ENCODE measurements at regions not wholly inside any gene's neighbourhood (a gene's known extent, or its start where the extent isn't known, plus 50 kb on each side); places are given as distances from the start of the nearest gene placed in this dataset.
A peak's percentile ranks its signal among the peaks of the same experiment; 100 is the strongest.
"Not testable (repeated sequence)": the region's sequence is repeated elsewhere in the genome, so short reads cannot be mapped to it uniquely, and the experiment has no call there.

DNA sequence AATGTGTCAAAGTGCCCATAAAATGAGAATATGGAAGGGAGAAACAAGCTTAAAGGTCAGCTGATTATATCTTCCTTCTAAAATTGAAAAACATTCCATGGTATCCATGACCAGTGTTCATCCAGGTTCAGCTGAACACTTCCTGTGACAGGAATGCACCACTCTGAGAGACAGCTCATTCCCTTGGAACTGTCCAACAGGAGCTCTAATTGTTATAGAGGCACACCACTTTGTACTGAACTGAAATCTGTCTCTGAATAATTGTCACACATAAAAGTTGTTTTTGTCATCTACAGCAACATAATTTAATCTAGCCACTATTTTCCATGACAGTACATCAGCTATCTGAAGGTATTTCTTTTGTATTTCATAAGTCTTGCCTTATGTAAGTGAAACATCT lies 195.9 kb upstream of the ZNF804A start:
- FAIRE-seq: no peak
- DNase-seq (ENCODE audit: insufficient read length): no peak
- TF ChIP-seq POLR2A (IDR thresholded peaks at IDR 0.05; ENCODE audit: low read depth, low read length): no peak
- no peak for TF ChIP-seq POLR2AphosphoS5 (IDR thresholded peaks at IDR 0.05; ENCODE audit: low read depth, low read length)
- no peak for TF ChIP-seq TAF1 (IDR thresholded peaks at IDR 0.05; ENCODE audit: borderline replicate concordance, low read depth, low read length)

DNA sequence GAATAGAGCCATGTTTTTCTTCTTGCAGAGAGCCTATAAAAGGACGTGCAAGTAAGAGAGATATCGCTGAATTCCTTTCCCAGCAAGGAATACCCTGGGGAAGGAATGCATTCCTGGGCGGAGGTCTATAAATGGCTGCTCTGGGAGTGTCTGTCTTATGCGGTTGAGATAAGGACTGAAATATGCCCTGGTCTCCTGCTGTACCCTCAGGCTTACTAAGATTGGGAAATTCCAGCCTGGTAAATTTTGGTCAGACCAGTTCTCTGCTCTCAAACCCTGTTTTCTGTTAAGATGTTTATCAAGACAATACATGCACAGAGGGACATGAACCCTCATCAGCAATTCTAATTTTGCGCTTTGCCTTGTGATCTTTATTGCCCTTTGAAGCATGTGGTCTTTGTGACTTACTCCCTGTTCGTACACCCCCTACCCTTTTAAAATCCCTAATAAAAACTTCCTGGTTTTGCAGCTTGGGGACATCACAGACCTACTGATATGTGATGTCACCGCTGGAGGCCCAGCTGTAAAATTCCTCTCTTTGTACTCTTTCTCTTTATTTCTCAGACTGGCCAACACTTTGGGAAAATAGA lies 191.2 kb upstream of the ZNF804A start:
- not testable (repeated sequence) for FAIRE-seq; DNase-seq (ENCODE audit: insufficient read length)

DNA sequence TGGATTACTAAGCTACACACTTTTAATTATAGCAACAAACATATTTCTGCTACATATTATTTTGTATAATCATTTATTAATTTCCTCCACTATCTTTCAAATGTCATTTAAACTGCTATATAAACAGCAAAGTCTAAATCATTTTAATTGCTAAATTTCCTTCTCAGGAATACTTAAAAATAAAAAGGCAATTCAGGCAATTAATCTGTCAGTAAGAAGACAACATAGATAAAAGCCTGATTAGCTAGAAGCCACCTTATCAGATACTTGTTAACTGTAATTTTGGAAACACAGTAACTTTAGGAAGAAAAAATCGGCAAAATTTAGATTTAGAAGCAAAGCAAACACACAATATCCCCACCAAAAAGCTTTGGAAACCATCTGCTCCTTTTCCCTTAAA lies 188.2 kb upstream of the ZNF804A start:
- no peak for TF ChIP-seq POLR2A (IDR thresholded peaks at IDR 0.05; ENCODE audit: low read depth, low read length)
- TF ChIP-seq TAF1 (IDR thresholded peaks at IDR 0.05; ENCODE audit: borderline replicate concordance, low read depth, low read length): no peak
- no peak for TF ChIP-seq POLR2AphosphoS5 (IDR thresholded peaks at IDR 0.05; ENCODE audit: low read depth, low read length)
- no peak for FAIRE-seq
- DNase-seq (ENCODE audit: insufficient read length): no peak

DNA sequence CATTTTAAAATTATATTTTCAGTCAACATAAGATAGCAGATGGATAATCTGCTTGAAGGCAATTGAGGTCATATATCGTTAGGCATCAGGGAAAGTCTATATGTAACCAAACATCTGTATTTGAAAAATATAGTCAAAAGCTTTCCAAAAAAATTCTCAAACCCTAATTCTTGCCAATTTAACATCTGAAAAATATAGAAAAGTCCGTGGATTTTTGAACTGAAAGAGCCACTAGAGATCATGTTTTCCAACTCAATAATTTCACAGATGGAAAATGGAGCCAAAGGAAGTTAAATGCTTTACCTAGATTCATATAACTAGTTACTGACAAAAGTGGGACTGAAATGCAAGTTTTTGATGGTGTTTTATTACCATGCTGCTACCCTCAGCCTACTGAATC lies 185.1 kb upstream of the ZNF804A start:
- DNase-seq (ENCODE audit: insufficient read length) (no peak), FAIRE-seq (no peak)
- no peak for TF ChIP-seq POLR2A (IDR thresholded peaks at IDR 0.05; ENCODE audit: low read depth, low read length)
- no peak for TF ChIP-seq POLR2AphosphoS5 (IDR thresholded peaks at IDR 0.05; ENCODE audit: low read depth, low read length)
- TF ChIP-seq TAF1 (IDR thresholded peaks at IDR 0.05; ENCODE audit: borderline replicate concordance, low read depth, low read length): no peak

DNA sequence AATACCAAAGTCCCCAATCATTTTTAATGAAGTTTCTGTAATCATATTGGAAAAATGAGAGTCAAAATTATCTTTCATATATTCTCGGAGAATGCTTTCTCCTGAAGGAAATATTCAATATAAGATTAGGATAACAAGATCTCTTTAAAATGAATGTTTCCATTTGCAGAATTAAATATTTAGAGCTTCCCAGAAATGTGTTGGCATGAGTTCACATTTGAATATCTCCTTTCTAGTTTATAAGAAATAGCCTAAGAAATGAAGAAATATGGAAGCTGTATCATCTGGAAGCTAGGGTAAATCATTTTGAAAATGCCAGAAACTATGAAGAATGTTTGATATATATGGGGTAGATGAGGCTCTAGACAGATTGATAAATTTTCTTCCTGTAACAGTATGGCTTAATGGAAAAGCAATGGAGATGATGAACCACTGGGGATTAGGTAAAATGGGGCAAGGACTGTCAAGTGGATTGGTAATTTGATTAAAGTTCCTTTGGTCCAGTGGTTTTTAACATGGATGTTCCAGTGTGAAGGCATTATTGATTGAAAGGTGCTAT lies 184.6 kb upstream of the ZNF804A start:
- DNase-seq (ENCODE audit: insufficient read length) (no peak), FAIRE-seq (no peak)
- TF ChIP-seq POLR2A (IDR thresholded peaks at IDR 0.05; ENCODE audit: low read depth, low read length) (no peak), POLR2AphosphoS5 (IDR thresholded peaks at IDR 0.05; ENCODE audit: low read depth, low read length) (no peak), TAF1 (IDR thresholded peaks at IDR 0.05; ENCODE audit: borderline replicate concordance, low read depth, low read length) (no peak)

DNA sequence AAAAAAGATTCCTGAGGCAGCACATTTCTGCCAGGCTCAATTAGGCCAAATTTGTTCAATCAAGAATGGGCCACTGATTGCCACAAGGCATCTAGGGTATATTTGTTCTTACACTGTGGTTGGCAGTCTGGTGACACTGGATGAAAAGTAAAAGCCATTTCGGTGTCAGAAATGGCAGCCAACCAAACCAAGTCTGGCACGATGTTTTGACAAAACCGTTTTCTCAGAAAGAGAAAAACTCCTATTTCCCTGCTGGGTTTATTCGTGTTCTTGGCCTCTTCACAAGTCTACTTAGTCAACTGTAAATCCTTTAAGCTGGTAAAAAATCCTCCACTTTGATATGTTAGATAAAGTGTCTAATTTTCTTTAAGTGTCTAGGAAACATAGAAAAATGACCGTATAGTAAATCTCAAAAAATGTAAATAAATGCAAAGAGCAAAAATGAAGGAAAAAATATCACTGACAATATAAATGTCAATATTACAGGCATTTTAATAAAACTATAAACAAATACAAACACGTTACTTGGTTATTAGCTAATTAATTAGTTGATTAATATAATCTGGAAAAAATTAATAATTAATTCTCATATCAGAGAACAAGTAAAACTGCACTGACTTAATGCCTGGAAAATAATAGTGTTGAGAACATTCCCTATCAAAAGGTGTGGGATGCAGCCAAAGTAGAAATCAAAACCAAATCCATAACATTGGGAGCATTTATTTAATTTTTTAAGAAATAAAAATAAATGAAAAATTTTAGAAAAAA lies 182.0 kb upstream of the ZNF804A start:
- TF ChIP-seq POLR2A (IDR thresholded peaks at IDR 0.05; ENCODE audit: low read depth, low read length) (no peak), POLR2AphosphoS5 (IDR thresholded peaks at IDR 0.05; ENCODE audit: low read depth, low read length) (no peak), TAF1 (IDR thresholded peaks at IDR 0.05; ENCODE audit: borderline replicate concordance, low read depth, low read length) (no peak)
- DNase-seq (ENCODE audit: insufficient read length) (no peak), FAIRE-seq (no peak)

DNA sequence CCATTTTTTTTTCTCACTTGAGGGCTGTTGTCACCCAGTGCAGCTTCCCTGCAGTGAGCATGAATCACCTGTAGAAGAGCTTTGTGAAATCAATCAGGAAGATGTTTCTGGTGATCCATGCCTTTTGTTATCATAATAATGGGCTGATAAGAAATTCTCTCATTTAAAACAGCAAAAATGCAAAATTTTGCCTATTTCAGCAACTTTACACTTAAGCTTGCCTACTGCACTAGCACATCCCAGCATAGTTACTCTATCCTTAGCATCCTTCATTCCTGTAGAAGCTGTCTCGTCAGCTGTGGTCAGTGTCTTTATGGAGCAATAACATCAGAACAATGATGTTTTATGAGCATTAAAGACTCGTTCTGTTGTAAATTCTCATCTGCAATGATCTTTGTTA lies 178.6 kb upstream of the ZNF804A start:
- DNase-seq (ENCODE audit: insufficient read length) (no peak), FAIRE-seq (no peak)
- TF ChIP-seq POLR2A (IDR thresholded peaks at IDR 0.05; ENCODE audit: low read depth, low read length): no peak
- no peak for TF ChIP-seq TAF1 (IDR thresholded peaks at IDR 0.05; ENCODE audit: borderline replicate concordance, low read depth, low read length)
- no peak for TF ChIP-seq POLR2AphosphoS5 (IDR thresholded peaks at IDR 0.05; ENCODE audit: low read depth, low read length)

DNA sequence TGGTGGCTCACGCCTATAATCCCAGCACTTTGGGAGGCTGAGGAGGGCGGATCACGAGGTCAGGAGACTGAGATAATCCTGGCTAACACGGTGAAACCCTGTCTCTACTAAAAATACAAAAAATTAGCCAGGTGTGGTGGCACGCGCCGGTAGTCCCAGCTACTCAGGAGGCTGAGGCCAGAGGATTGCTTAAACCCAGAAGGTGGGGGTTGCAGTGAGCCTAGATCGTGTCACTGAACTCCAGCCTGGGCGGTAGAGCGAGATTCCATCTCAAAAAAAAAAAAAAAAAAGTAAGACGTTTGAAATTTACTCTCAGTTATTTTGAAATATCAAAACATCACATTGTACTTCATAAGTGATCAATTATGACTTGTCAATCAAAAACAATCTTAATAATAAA lies 176.9 kb upstream of the ZNF804A start:
- DNase-seq (ENCODE audit: insufficient read length); FAIRE-seq: not testable (repeated sequence)

DNA sequence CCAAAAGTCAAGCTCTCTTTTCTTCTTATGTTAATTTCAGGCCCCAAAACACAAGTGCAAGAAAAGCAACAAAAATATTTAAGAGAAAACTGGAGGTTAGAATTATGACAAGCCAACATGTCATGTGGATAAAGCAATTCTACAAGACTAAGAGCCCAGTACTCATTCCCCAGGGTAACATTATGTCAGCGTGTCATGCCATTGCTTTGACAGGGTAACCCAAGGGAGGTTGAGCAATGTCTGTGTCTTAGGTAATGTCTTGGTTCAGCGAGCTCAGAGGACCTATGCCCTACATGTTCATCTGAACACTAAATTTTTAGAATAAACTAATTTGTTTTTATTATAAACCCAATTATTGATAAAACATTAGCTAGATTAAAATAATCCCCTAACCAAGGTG lies 173.2 kb upstream of the ZNF804A start:
- FAIRE-seq (peak; percentile 42), DNase-seq (ENCODE audit: insufficient read length) (no peak)
- no peak for TF ChIP-seq POLR2A (IDR thresholded peaks at IDR 0.05; ENCODE audit: low read depth, low read length)
- TF ChIP-seq POLR2AphosphoS5 (IDR thresholded peaks at IDR 0.05; ENCODE audit: low read depth, low read length): no peak
- no peak for TF ChIP-seq TAF1 (IDR thresholded peaks at IDR 0.05; ENCODE audit: borderline replicate concordance, low read depth, low read length)

DNA sequence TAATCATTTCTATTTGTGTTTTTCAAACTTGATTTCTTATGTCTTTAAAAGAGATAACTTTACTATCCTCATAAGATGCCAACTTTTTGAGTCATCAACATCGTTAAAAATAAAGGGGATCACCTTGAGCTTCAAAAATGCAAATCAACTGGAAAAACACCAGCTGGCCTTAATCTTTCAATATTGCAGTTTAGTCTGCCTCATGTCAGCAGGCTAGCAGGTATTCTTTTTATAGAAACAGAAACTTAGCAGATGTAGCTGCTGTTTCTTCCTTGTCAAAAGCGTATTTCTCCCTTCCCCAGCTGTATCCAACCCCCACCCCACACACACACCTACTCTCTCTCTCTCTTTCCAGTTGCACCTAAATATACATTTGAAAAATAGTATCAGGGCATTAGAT lies 154.1 kb upstream of the ZNF804A start:
- FAIRE-seq (peak; percentile 54), DNase-seq (ENCODE audit: insufficient read length) (peak; percentile 4)
- TF ChIP-seq TAF1 (IDR thresholded peaks at IDR 0.05; ENCODE audit: borderline replicate concordance, low read depth, low read length) (no peak), POLR2AphosphoS5 (IDR thresholded peaks at IDR 0.05; ENCODE audit: low read depth, low read length) (no peak), POLR2A (IDR thresholded peaks at IDR 0.05; ENCODE audit: low read depth, low read length) (no peak)

DNA sequence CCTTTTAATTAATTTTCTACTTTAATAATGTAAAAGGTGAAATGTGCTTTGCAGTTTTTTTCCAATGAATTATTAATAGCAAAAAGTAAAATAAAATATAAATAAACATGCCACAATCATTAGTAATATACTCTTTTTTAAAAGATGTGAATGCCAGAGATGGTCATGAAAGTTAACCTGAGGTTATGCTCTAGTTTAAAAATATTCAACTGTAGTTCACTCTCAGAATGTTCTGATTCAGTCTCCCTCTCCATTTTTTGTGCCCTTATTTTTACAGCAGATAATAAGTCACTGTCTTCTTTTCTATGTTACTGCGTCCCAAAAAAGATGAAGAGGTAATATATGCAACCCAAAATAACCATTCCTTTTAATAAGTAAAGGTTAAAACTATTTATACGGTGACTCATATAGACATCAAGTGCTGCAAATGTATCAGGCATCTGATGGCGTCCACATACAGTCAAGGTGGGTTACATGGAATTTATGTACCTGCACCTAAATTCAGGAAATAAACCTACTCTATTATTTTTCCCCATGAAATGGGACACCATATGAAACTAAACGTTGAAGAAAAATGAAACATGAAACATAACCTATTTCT lies 153.6 kb upstream of the ZNF804A start:
- no peak for FAIRE-seq
- no peak for TF ChIP-seq TAF1 (IDR thresholded peaks at IDR 0.05; ENCODE audit: borderline replicate concordance, low read depth, low read length)
- TF ChIP-seq POLR2A (IDR thresholded peaks at IDR 0.05; ENCODE audit: low read depth, low read length): no peak
- no peak for TF ChIP-seq POLR2AphosphoS5 (IDR thresholded peaks at IDR 0.05; ENCODE audit: low read depth, low read length)
- no peak for DNase-seq (ENCODE audit: insufficient read length)

DNA sequence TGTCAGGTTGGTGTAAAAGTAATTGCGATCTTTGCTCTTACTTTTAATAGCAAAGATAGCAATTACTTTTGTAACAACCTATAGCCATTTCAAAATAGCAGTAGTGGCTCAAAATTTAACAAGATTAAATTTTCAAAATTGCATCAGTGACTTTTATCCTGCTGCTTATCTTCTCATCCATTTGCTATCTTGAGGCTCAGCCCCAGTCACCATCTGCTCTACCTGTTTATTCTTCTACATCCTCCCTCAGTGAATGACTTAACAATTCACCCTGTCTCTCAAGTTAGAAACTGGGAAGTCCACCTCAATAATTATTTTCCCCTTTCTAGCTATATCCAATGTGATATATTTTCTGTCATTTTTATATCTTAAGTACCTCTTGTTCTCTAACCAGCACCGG lies 148.6 kb upstream of the ZNF804A start:
- FAIRE-seq (no peak), DNase-seq (ENCODE audit: insufficient read length) (no peak)
- TF ChIP-seq TAF1 (IDR thresholded peaks at IDR 0.05; ENCODE audit: borderline replicate concordance, low read depth, low read length) (no peak), POLR2A (IDR thresholded peaks at IDR 0.05; ENCODE audit: low read depth, low read length) (no peak), POLR2AphosphoS5 (IDR thresholded peaks at IDR 0.05; ENCODE audit: low read depth, low read length) (no peak)
